Neuron (in vitro differentiated cells): ENCODE measurements at regions not wholly inside any gene's neighbourhood (a gene's known extent, or its start where the extent isn't known, plus 50 kb on each side); places are given as distances from the start of the nearest gene placed in this dataset.

Source experiments
- H2AFZ ChIP-seq: one replicate; pipeline ENCODE4 v1.6.1; 2013; ENCODE audit warnings: low read depth, mild to moderate bottlenecking, inconsistent platforms, low read length, moderate library complexity
- H3K27me3 ChIP-seq: one replicate; pipeline ENCODE4 v1.6.1; 2013; ENCODE audit warnings: low read length; ENCODE audit not compliant: insufficient read depth
- H3K36me3 ChIP-seq: one replicate; pipeline ENCODE4 v1.6.1; 2013; ENCODE audit warnings: low read length; ENCODE audit not compliant: insufficient read depth
- H3K4me1 ChIP-seq: one replicate; pipeline ENCODE4 v1.6.1; 2013; ENCODE audit warnings: low read length; ENCODE audit not compliant: insufficient read depth
- H3K4me3 ChIP-seq: 2 replicates; pipeline ENCODE4 v1.5.1; 2013; ENCODE audit warnings: mild to moderate bottlenecking, low read length, moderate library complexity
- H3K9me3 ChIP-seq: one replicate; pipeline ENCODE4 v1.6.1; 2013; ENCODE audit warnings: low read length

- no peak overlapping the region for H2AFZ ChIP-seq
- H3K9me3 ChIP-seq = no peaks in the 10 kb centered on the region
- no peak overlapping the region for H3K4me3 ChIP-seq
- H3K36me3 ChIP-seq = no peaks in the 10 kb centered on the region
- no peaks in the 10 kb centered on the region for H3K4me1 ChIP-seq
- H3K27me3 ChIP-seq = peaks cover 2% of the 10 kb centered on the region
These were observed 377.1 kb downstream of the FOXA2 start for GRCh38 chr20:22207280-22207679.

DNA sequence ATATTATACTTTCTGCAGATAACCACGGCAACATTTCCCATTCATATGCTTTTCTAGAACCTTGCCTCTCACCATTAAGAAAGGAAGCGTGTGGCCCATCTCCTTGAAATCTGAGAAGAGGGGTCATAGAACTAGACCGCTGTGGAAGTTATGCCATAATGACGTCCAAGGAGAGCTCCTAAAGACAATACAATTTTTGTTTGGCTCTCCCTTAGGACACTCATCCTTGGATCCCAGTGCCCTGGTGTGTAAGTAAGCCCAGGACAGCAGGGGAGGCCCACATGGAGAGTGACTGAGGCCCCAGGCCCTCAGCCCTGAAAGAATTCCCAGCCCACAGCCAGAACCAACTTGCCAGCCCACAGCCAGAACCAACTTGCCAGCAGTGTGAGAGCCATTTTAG, 379.6 kb downstream of the FOXA2 start:
- no peaks in the 10 kb centered on the region for H3K9me3 ChIP-seq
- H3K4me3 ChIP-seq = no peak overlapping the region
- H3K36me3 ChIP-seq = no peaks in the 10 kb centered on the region
- no peaks in the 10 kb centered on the region for H3K27me3 ChIP-seq
- H3K4me1 ChIP-seq = no peaks in the 10 kb centered on the region
- H2AFZ ChIP-seq = no peak overlapping the region

GRCh38 chr20:22182148-22182547, 402.2 kb downstream of the FOXA2 start:
- Histone ChIP-seq H3K9me3 (no peaks in the 10 kb centered on the region), H3K4me3 (no peak overlapping the region), H3K36me3 (no peaks in the 10 kb centered on the region), H2AFZ (no peak overlapping the region), H3K27me3 (no peaks in the 10 kb centered on the region), H3K4me1 (no peaks in the 10 kb centered on the region)

GRCh38 chr20:22180244-22180643, 404.1 kb downstream of the FOXA2 start:
- Histone ChIP-seq H3K9me3 (no peaks in the 10 kb centered on the region), H2AFZ (no peak overlapping the region), H3K27me3 (no peaks in the 10 kb centered on the region), H3K4me3 (no peak overlapping the region), H3K36me3 (no peaks in the 10 kb centered on the region), H3K4me1 (no peaks in the 10 kb centered on the region)

DNA sequence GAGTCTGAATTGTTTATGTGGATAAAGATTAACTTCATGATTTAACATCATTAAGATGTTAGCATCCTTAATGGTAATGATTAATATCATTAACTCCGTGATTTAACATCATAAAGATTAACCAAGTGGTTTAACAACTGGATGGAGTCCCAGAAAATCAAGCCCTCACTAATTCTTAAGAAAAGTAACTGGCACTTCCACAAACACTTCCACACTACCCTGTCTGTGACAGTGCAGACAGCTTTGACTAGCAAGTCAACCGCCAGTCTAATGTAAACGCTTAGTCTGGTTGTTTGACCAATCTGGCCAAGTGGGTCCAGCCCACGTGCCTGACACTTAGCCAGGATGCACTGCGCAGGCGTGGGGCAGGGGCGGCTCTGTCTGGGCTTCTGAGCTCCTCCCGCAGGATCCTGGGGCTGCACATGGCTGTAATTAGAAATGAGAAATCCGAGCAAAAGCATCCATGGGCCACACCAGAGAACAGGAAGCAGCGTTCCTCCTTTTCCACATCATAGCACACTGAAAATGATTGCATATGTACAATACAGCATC, 424.2 kb downstream of the FOXA2 start:
- H3K9me3 ChIP-seq = no peaks in the 10 kb centered on the region
- H3K4me3 ChIP-seq = no peak overlapping the region

DNA sequence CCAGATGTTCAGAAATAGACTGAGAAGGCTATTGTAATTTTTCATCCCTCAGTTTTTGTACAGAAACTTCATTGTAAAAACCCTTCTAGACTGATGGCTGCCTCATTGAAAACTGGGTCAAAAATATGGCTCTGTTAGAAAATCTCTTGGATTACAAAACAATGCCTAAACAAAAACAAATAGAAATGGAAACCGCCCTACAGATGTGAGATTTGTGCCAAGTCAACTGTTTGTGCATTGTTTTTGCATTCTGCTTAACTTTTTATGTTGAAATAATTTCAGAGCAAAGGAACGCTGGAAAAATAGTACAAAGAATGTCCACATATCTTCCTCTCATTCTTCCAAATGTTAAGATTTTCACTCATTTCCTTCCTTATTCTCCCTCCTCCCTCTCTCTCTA, 425.1 kb downstream of the FOXA2 start:
- Histone ChIP-seq H2AFZ (no peak overlapping the region), H3K9me3 (no peaks in the 10 kb centered on the region), H3K36me3 (no peaks in the 10 kb centered on the region), H3K27me3 (no peaks in the 10 kb centered on the region), H3K4me3 (no peak overlapping the region), H3K4me1 (no peaks in the 10 kb centered on the region)

More for the DNA sequence above, 424.2 kb downstream of the FOXA2 start:
- H2AFZ ChIP-seq = no peak overlapping the region
- no peaks in the 10 kb centered on the region for H3K4me1 ChIP-seq
- no peaks in the 10 kb centered on the region for H3K36me3 ChIP-seq
- no peaks in the 10 kb centered on the region for H3K27me3 ChIP-seq

DNA sequence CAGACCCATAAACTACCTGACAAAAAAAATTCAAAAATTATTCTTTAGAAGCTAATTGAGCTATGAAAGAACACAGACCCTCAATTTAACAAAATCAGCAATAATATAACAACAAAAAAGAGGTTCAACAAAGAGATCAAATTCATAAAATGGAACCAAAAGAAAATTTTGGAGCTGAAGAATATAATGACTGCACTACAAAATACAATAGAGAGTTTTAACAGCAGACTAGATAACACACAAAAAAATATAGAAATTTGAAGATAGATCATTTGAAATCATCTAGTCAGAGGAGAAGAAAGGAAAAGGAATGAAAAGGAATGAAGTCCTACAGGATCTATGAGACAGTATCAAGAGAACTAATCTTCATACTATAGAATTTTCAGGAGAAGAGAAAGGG, 422.1 kb downstream of the PAX1 start:
- H3K9me3 ChIP-seq = no peaks in the 10 kb centered on the region
- no peaks in the 10 kb centered on the region for H3K36me3 ChIP-seq
- H3K27me3 ChIP-seq = no peaks in the 10 kb centered on the region
- H3K4me1 ChIP-seq = no peaks in the 10 kb centered on the region
- H3K4me3 ChIP-seq = no peak overlapping the region
- no peak overlapping the region for H2AFZ ChIP-seq

- no peak overlapping the region for H3K4me3 ChIP-seq
- no peak overlapping the region for H2AFZ ChIP-seq
- no peaks in the 10 kb centered on the region for H3K4me1 ChIP-seq
- no peaks in the 10 kb centered on the region for H3K36me3 ChIP-seq
- no peaks in the 10 kb centered on the region for H3K9me3 ChIP-seq
- no peaks in the 10 kb centered on the region for H3K27me3 ChIP-seq
These were observed 401.0 kb downstream of the PAX1 start for GRCh38 chr20:22106308-22106938.

- H3K9me3 ChIP-seq = no peaks in the 10 kb centered on the region
- no peak overlapping the region for H2AFZ ChIP-seq
- H3K4me1 ChIP-seq = no peaks in the 10 kb centered on the region
- no peak overlapping the region for H3K4me3 ChIP-seq
- peaks cover 2% of the 10 kb centered on the region for H3K27me3 ChIP-seq
- no peaks in the 10 kb centered on the region for H3K36me3 ChIP-seq
These were observed 396.1 kb downstream of the PAX1 start for GRCh38 chr20:22101606-22102005.

- Histone ChIP-seq H3K9me3 (no peaks in the 10 kb centered on the region), H3K27me3 (peaks cover 2% of the 10 kb centered on the region), H3K4me1 (no peaks in the 10 kb centered on the region), H3K4me3 (no peak overlapping the region), H3K36me3 (no peaks in the 10 kb centered on the region), H2AFZ (no peak overlapping the region)
These were observed 395.2 kb downstream of the PAX1 start for GRCh38 chr20:22100686-22101085.

GRCh38 chr20:22099348-22099747, 393.9 kb downstream of the PAX1 start:
- H3K4me3 ChIP-seq = no peak overlapping the region
- peaks cover 2% of the 10 kb centered on the region for H3K27me3 ChIP-seq
- no peaks in the 10 kb centered on the region for H3K9me3 ChIP-seq
- no peaks in the 10 kb centered on the region for H3K4me1 ChIP-seq
- H2AFZ ChIP-seq = no peak overlapping the region
- H3K36me3 ChIP-seq = no peaks in the 10 kb centered on the region

GRCh38 chr20:22098511-22098910, 393.0 kb downstream of the PAX1 start:
- Histone ChIP-seq H2AFZ (no peak overlapping the region), H3K36me3 (no peaks in the 10 kb centered on the region), H3K9me3 (no peaks in the 10 kb centered on the region), H3K27me3 (peaks cover 2% of the 10 kb centered on the region), H3K4me3 (no peak overlapping the region), H3K4me1 (no peaks in the 10 kb centered on the region)

- Histone ChIP-seq H2AFZ (no peak overlapping the region), H3K9me3 (no peaks in the 10 kb centered on the region), H3K4me3 (no peak overlapping the region), H3K36me3 (no peaks in the 10 kb centered on the region), H3K27me3 (no peaks in the 10 kb centered on the region), H3K4me1 (no peaks in the 10 kb centered on the region)
These were observed 387.7 kb downstream of the PAX1 start for GRCh38 chr20:22093122-22093521.

DNA sequence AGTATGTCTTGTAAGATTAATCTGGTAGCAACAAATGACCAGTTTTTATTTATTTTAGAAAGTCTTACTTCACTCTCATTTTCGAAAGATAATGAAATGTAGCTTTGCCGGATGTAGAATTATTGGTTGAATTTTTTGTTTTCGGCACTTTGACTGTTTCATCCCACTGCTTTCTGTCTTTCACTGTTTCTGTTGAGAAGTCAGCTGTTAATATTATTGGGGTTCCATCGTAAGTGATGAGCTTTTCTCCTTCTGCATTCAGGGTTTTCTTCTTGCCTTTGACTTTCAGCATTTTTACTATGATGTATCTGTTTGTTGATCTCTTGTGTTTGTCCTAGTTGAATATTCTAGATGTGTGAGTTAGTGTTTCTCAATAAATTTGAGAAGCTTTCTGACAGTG, 383.4 kb downstream of the PAX1 start:
- Histone ChIP-seq H3K27me3 (no peaks in the 10 kb centered on the region), H3K4me3 (no peak overlapping the region), H2AFZ (no peak overlapping the region), H3K9me3 (no peaks in the 10 kb centered on the region), H3K36me3 (no peaks in the 10 kb centered on the region), H3K4me1 (no peaks in the 10 kb centered on the region)
